Activated CD4-positive, alpha-beta T cell treated with anti-CD3 and anti-CD28 coated beads, Interleukin-2, amount 10 ng/mL, durations not matched to agents 24 days and 14 days (primary cell): ENCODE measurements at regions not wholly inside any gene's neighbourhood (a gene's known extent, or its start where the extent isn't known, plus 50 kb on each side); places are given as distances from the start of the nearest gene placed in this dataset.

Experiments used
- DNase-seq: peaks from one replicate; pipeline ENCODE4 v3.0.0; 2022
- H3K27ac Mint-ChIP-seq: one replicate; pipeline ENCODE4 v1.8.0; 2022; ENCODE audit warnings: mild to moderate bottlenecking, mixed read lengths
- H3K27me3 Mint-ChIP-seq: one replicate; pipeline ENCODE4 v1.8.0; 2022; ENCODE audit warnings: mixed read lengths
- H3K36me3 Mint-ChIP-seq: one replicate; pipeline ENCODE4 v1.8.0; 2022; ENCODE audit warnings: low read depth, mild to moderate bottlenecking, mixed read lengths
- H3K4me1 Mint-ChIP-seq: one replicate; pipeline ENCODE4 v1.8.0; 2021; ENCODE audit warnings: mixed read lengths
- H3K4me3 Mint-ChIP-seq: one replicate; pipeline ENCODE4 v1.8.0; 2022; ENCODE audit warnings: mild to moderate bottlenecking, moderate library complexity, mixed read lengths
- H3K9me3 Mint-ChIP-seq: one replicate; pipeline ENCODE4 v1.8.0; 2021; ENCODE audit warnings: mixed read lengths
- intact Hi-C: fragments of 100-400 bp; cut with micrococcal nuclease; formaldehyde crosslinking; loops from one replicate; pipeline ENCODE4 v1.15.1; 2023

DNA sequence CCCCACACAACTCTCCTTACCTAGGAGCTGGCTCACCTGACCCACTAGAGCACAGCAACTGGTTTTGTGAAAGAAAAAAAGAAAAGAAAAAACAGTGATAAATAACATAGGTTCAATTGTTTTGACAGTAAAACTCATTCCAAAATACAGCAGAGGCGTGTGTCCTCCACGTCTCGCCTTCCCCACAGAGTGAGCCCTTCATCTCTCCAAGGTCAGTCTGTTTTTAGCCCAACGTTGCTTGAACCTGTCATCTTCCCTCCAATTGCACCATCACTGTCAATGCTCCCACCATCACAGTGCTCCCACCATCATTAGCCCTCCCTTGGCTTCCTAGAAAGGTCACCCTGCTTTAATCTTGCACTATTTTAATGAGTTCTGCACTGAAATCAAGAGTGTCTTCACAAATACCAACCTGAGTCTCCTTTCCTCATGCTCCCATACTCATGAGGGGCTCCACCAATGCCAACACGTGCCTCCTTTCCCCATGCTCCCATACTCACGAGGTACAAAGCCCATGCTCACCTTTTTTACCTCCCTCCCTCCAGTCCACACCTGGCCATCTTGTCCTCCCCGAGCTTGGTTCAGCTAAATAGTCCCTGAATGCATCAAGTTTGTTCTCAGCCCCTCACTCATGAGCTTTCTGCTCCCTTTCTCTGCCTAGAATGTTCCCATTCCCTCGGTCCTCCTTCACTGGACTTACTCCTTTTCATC is 103.7 kb downstream of the IRS2 start:
- peaks cover 5% of the 10 kb centered on the region for H3K27me3 Mint-ChIP-seq
- no peaks in the 10 kb centered on the region for H3K9me3 Mint-ChIP-seq
- H3K36me3 Mint-ChIP-seq, result no peaks in the 10 kb centered on the region
- H3K27ac Mint-ChIP-seq, result no peak overlapping the region
- intact Hi-C loops, result no loop called here
- peak; percentile 25 for DNase-seq
- H3K4me3 Mint-ChIP-seq, result no peak overlapping the region
- H3K4me1 Mint-ChIP-seq, result no peaks in the 10 kb centered on the region

GRCh38 chr13:109680930-109681329 is 105.5 kb downstream of the IRS2 start:
- Mint-ChIP-seq H3K36me3 (no peaks in the 10 kb centered on the region), H3K9me3 (no peaks in the 10 kb centered on the region), H3K4me3 (no peak overlapping the region), H3K4me1 (no peaks in the 10 kb centered on the region), H3K27me3 (peaks cover 5% of the 10 kb centered on the region), H3K27ac (no peak overlapping the region)
- DNase-seq, result peak; percentile 37
- intact Hi-C loops, result no loop called here

GRCh38 chr13:109680288-109680687 is 106.1 kb downstream of the IRS2 start:
- H3K36me3 Mint-ChIP-seq, result no peaks in the 10 kb centered on the region
- H3K9me3 Mint-ChIP-seq, result no peaks in the 10 kb centered on the region
- H3K4me1 Mint-ChIP-seq, result no peaks in the 10 kb centered on the region
- intact Hi-C loops, result no loop called here
- DNase-seq, result peak; percentile 23
- H3K27me3 Mint-ChIP-seq, result peaks cover 5% of the 10 kb centered on the region
- no peak overlapping the region for H3K4me3 Mint-ChIP-seq
- no peak overlapping the region for H3K27ac Mint-ChIP-seq

GRCh38 chr13:109678459-109678858 is 107.9 kb downstream of the IRS2 start:
- Mint-ChIP-seq H3K27me3 (peaks cover under 1% of the 10 kb centered on the region), H3K4me3 (no peak overlapping the region), H3K4me1 (no peaks in the 10 kb centered on the region), H3K27ac (no peak overlapping the region), H3K9me3 (no peaks in the 10 kb centered on the region), H3K36me3 (no peaks in the 10 kb centered on the region)
- DNase-seq, result peak; percentile 15
- intact Hi-C loops, result no loop called here

DNA sequence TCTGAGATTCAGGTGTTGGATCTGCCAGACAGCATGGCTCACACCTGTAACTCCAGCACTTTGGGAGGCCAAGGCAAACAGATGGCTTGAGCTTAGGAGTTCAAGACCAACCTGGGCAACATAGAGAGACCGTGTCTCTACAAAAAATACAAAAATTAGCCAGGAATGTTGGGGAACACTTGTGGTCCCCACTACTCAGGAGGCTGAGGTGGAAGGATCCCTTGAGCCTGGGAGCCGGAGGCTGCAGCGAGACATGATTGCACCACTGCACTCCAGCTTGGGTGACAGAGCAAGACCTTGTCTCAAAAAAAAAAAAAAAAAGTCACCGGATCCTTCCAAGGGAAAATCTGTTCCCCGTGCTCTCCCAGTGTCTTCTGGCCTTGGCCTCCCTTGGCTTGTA is 109.2 kb downstream of the IRS2 start:
- DNase-seq, result no peak
- Mint-ChIP-seq H3K27ac (no peak overlapping the region), H3K27me3 (no peaks in the 10 kb centered on the region), H3K9me3 (no peaks in the 10 kb centered on the region), H3K36me3 (no peaks in the 10 kb centered on the region), H3K4me3 (no peak overlapping the region), H3K4me1 (no peaks in the 10 kb centered on the region)
- intact Hi-C loops, result no loop called here

- Mint-ChIP-seq H3K4me3 (no peak overlapping the region), H3K27ac (no peak overlapping the region), H3K9me3 (no peaks in the 10 kb centered on the region), H3K4me1 (no peaks in the 10 kb centered on the region), H3K36me3 (no peaks in the 10 kb centered on the region), H3K27me3 (no peaks in the 10 kb centered on the region)
- no peak for DNase-seq
- intact Hi-C loops, result no loop called here
These were observed 112.9 kb downstream of the IRS2 start for GRCh38 chr13:109673477-109673876.

DNA sequence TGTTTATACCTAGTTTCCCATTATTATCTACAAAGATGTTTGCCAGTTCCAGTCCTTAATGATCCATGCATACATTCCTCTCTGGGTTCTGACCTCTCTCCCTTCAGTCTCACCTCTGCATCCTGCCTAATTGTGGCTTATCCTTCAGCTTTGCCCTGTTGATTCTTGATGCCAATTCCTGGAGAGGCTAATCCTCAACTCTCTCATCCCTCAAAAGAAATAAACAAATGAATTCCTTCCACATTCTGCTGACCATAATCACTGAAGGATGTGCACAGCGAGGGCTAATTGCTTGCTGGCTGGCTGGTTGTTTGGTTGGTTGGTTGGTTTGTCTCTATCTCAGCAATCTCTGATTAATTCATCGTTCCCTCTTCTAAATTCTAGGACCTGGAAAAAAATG is 113.8 kb downstream of the IRS2 start:
- Mint-ChIP-seq H3K36me3 (no peaks in the 10 kb centered on the region), H3K4me1 (no peaks in the 10 kb centered on the region), H3K27ac (no peak overlapping the region), H3K9me3 (no peaks in the 10 kb centered on the region), H3K27me3 (no peaks in the 10 kb centered on the region), H3K4me3 (no peak overlapping the region)
- intact Hi-C loops, result no loop called here
- DNase-seq, result no peak

DNA sequence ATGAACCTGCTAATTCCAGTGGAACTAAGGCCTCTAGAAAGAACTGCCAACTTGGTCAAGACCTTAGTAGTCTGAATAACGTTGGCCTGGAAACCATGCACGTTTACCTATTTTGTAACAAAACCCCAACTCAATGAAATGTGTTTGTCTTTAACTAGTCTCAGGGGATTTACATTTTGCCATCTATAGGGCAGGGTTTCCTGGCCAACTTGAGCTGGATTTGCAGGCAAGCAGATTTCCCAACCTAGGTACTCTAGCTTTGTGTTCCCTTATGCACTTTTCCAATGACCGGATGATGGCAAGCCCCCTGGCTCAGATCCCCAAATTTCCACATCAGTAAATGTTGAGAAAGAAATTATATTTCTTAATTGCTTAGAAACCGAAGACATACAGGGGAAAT is 114.5 kb downstream of the IRS2 start:
- Mint-ChIP-seq H3K36me3 (no peaks in the 10 kb centered on the region), H3K4me3 (no peak overlapping the region), H3K4me1 (no peaks in the 10 kb centered on the region), H3K27me3 (no peaks in the 10 kb centered on the region), H3K9me3 (no peaks in the 10 kb centered on the region), H3K27ac (no peak overlapping the region)
- no peak for DNase-seq
- intact Hi-C loops, result no loop called here

DNA sequence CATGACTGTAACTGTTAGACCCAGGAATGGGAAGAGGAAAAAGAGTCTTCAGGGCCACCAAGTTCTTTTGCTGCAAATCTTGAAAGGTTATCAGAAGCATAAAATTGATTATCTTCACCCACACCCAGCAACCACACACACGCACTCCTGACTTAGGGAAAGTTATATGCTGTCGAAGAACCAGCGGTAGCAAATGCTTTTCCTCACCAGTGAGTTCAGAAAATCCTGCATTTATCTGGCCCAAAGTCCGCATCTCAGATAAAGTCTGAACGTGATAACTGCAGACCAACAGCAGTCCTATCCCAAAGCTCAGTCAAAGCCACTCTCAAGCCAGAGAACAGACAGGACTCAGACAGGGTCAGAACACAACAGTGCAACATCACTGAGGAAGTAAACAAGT is 115.6 kb downstream of the IRS2 start:
- H3K4me3 Mint-ChIP-seq, result no peak overlapping the region
- no peak for DNase-seq
- H3K9me3 Mint-ChIP-seq, result no peaks in the 10 kb centered on the region
- H3K36me3 Mint-ChIP-seq, result no peaks in the 10 kb centered on the region
- H3K27me3 Mint-ChIP-seq, result no peaks in the 10 kb centered on the region
- no peak overlapping the region for H3K27ac Mint-ChIP-seq
- H3K4me1 Mint-ChIP-seq, result no peaks in the 10 kb centered on the region
- intact Hi-C loops, result no loop called here

DNA sequence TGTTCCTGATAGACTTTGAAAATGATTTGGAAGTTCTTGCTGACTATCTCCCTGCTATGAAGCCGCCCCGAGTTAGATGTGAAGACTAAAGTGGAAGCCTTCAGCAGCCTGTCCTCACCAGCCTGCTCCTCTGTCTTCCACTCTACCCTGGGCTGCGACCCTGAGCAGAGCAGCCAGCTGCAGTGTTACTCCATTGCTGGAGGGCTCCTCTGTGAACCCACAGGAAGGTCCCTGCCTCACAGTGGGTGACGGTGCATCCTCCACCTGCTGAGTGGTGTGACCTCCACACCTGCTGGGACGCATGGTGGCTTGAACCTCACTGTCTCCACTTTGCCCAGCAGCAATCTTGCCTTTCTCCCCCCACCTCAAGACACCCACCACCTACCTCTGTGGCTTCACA is 116.4 kb downstream of the IRS2 start:
- H3K27me3 Mint-ChIP-seq, result no peaks in the 10 kb centered on the region

GRCh38 chr13:109669234-109669612 is 117.2 kb downstream of the IRS2 start:
- H3K4me3 Mint-ChIP-seq, result no peak overlapping the region
- no peak overlapping the region for H3K27ac Mint-ChIP-seq
- H3K4me1 Mint-ChIP-seq, result no peaks in the 10 kb centered on the region
- H3K9me3 Mint-ChIP-seq, result no peaks in the 10 kb centered on the region
- no peaks in the 10 kb centered on the region for H3K27me3 Mint-ChIP-seq
- H3K36me3 Mint-ChIP-seq, result no peaks in the 10 kb centered on the region
- DNase-seq, result no peak
- intact Hi-C loops, result no loop called here

More for the DNA sequence above, 116.4 kb downstream of the IRS2 start:
- no peaks in the 10 kb centered on the region for H3K4me1 Mint-ChIP-seq
- no peak overlapping the region for H3K27ac Mint-ChIP-seq
- no peaks in the 10 kb centered on the region for H3K9me3 Mint-ChIP-seq
- no peaks in the 10 kb centered on the region for H3K36me3 Mint-ChIP-seq
- H3K4me3 Mint-ChIP-seq, result no peak overlapping the region
- intact Hi-C loops, result no loop called here
- no peak for DNase-seq

DNA sequence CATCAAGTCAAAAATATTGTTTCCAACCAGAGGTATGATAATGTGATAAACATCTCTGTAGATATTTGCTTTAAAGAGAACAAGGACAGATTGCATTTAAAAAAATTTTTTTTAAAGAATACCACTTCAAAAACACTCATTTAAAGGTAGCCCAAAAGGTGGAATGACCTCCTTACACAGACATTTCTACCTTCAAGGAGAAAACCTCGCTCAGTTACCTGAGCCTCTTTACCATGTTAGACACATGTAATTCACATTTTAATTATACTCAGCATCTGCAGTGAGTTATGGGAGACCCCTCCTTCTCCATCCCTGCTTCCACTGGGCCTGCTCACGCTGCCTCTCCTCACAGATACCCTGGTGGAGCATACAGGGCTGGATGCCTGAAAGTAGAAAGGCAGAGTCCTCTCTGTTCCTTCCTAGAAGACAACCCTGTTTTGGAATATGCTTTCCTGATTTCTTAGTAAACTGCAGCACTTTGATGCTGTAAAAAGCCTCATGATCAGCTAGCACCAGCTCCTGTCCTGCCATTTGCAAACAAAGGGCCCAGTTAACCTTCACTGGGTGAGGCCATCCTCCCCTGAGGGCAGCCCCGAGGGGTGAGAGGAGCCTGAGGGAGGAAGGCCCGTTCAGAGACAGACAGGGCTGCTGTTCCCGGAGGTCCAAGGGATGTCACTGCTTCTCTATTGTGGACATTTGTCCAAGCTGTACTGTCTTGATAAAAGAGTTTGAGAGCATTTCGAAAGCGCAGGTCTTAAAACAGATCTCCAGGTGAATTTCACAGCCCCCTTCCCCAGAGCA is 117.8 kb downstream of the IRS2 start:
- DNase-seq, result no peak
- intact Hi-C loops, result no loop called here
- Mint-ChIP-seq H3K4me1 (no peaks in the 10 kb centered on the region), H3K9me3 (no peaks in the 10 kb centered on the region), H3K36me3 (no peaks in the 10 kb centered on the region), H3K27ac (no peak overlapping the region), H3K27me3 (no peaks in the 10 kb centered on the region), H3K4me3 (no peak overlapping the region)

- no peaks in the 10 kb centered on the region for H3K4me1 Mint-ChIP-seq
- intact Hi-C loops, result no loop called here
- no peak overlapping the region for H3K4me3 Mint-ChIP-seq
- no peak overlapping the region for H3K27ac Mint-ChIP-seq
- H3K9me3 Mint-ChIP-seq, result no peaks in the 10 kb centered on the region
- H3K27me3 Mint-ChIP-seq, result no peaks in the 10 kb centered on the region
- DNase-seq, result no peak
- no peaks in the 10 kb centered on the region for H3K36me3 Mint-ChIP-seq
These were observed 118.5 kb downstream of the IRS2 start for GRCh38 chr13:109667807-109668291.

DNA sequence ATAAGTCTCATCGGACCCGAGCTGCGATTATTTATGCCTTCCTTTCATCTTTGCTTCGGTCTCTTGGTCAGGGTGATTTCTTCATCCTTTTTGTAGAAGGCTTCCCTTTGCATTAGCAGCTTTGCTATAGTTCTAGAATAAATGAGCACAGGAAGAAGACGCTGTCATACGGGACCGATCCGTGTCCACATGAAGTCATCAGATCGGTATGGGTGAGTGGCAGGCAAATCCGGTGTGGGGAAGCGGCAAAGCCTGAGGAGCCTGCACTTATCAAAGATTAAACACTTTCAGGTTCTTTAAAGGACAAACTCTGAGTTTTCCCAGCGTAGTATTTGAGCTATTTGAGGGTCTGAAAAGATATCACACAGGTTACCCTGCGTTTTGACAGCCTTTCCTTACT is 119.3 kb downstream of the IRS2 start:
- Mint-ChIP-seq H3K36me3 (no peaks in the 10 kb centered on the region), H3K27ac (no peak overlapping the region), H3K4me3 (no peak overlapping the region), H3K9me3 (no peaks in the 10 kb centered on the region), H3K4me1 (no peaks in the 10 kb centered on the region), H3K27me3 (no peaks in the 10 kb centered on the region)
- DNase-seq, result no peak
- intact Hi-C loops, result no loop called here
